Fibroblast of skin of scalp (primary cell): ENCODE measurements at regions not wholly inside any gene's neighbourhood (a gene's known extent, or its start where the extent isn't known, plus 50 kb on each side); places are given as distances from the start of the nearest gene placed in this dataset.

Experiments used
- DNase-seq: peaks from one replicate; pipeline ENCODE4 v3.0.0-alpha.2; 2013

- DNase-seq, result peak; percentile 89
These were observed 95.7 kb upstream of the PALS2 start for GRCh38 chr7:24477398-24478136.

GRCh38 chr7:24478137-24478655 is 95.1 kb upstream of the PALS2 start:
- no peak for DNase-seq

DNA sequence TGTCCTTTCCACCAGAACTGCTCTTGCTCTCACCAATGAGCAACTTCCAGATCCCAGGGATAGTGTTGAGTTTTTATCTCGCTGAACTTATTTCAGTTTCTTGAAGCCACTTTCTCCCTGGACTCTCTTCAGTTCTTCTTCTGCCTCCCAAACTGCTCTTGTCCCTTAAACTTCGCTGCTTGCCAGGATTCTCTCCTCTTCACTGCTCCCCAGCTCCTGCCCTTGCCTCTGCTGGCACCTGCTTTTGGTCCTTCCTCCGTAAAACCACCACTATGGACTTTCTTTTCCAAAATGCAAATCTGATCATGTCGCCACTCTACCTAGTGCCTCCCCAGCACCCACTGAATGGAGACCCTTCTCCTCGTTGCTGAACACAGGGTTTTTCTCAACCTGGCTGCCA is 92.8 kb upstream of the PALS2 start:
- no peak for DNase-seq

DNA sequence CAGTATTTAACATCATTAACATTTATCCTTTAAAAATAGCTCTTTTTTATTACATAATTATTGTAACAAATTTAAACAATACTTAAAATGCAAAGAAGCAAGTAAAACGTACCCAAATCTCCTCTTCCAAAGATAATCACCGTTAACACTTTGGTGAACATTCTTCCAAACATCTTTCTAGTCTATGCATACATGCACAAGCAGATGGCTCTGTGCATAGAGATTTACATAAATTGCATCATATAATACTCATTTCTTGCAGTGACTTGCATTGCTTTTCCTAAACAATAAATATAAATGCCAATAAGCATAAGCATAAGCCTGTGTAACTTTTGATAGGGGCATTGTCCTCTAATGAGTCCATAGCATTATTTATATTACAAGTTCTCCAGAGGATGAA is 89.4 kb upstream of the PALS2 start:
- no peak for DNase-seq

DNA sequence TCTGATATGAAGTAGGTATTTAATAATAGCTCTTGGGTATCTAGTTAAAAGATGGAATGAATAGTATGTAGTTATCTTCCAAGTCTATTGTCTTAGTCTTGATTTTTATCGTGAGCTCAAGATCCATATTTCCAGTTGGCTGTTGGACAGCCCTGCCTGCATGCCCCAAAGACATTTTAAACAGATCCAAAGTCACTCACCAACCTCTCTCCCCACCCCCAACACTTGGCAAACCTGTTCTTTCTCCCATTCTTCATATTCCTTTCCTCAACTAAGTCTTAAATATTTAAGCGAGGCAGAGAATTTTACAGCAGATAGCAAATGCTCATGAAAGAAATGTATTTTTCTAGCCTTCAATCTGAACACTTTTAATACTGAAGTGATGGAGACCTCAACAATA is 80.7 kb upstream of the PALS2 start:
- no peak for DNase-seq

DNA sequence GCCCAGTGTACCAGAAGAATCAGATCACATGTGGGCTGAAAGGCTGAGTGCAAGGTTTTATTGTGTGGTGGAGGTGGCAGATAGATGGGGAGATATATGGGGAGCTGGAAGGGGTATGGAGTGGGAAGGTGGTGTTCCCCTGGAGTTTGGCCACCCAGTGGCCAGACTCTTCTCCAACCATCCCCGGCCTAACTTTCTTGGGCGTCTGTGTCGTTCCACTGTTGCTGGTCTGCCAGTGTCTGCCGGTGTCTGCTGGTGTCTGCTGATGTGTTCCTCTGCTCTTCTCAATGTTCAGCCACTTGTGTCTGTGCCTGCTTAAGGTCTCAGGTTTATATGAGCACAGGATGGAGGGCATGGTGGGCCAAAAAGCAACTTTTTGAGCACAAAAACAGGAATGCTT is 78.4 kb upstream of the PALS2 start:
- no peak for DNase-seq

- DNase-seq, result peak; percentile 56
These were observed 77.2 kb upstream of the PALS2 start for GRCh38 chr7:24496036-24496435.

DNA sequence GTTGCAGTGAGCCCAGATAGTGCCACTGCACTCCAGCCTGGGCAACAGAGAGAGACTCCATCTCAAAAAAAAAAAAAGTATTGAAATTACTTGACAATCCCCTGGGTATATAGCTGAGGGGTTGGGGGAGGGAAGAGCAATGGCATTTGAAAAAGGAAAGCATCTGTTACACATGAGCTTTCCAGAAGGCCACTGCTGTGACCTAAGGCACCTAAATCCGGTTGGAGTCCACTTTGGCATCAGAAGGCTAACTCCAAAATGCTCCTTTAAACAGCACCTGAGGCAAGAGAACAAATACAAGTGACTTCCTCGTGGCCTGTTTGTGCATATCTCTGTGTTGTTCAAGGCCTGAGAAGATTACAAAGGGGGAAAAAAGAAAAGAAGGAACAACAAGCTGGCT is 74.8 kb upstream of the PALS2 start:
- DNase-seq, result no peak

- DNase-seq, result no peak
These were observed 73.4 kb upstream of the PALS2 start for GRCh38 chr7:24499871-24500270.

DNA sequence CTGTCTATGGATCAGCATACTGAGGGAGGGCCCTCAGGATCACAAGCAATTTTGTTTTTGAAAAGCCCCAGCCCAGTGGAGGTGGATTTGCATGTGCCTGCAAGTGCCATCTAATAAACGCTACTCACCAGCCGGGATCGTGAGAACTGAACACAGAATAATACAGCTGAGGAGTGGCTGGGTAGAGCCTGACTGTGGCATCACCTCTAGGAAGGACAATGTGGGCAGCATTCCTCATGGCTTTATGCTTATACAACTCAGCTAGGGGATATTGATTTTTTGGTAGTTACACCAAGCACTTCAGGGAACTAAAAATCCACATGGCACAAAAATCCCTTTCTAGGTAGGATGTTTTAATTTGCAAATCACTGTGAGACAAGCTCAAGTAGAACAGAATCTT is 72.7 kb upstream of the PALS2 start:
- DNase-seq, result no peak

- DNase-seq, result no peak
These were observed 72.2 kb upstream of the PALS2 start for GRCh38 chr7:24501009-24501408.

DNA sequence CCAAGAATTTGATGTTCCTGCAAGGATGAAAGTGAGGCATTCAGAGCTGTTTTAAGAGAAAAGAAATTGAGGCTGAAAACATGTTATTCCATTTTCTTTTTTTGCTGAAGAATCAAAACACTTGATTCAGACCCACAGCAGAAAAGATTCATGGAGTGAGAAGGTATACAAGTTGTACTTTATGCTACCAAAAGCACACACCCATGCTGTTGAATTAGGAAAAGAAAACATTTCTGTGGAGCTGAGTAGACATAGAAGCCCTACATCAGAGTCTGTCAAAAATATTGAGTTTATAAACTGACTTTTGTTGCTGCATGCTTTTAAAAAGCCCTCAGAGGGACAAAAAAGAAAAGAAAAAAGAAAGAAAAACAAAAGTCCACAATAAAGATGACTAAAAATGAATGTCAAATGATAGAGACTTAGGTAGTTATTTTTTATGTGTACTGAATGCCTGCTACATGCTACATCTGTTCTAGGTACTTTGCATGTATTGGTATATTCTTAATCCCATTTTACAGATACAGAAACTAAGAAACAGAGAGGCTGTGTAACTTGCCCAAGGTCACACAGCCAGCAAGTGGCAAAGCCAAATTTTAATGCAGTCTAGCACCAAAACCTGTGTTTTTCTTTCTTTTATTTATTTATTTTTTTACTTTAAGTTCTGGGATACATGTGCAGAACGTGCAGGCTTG is 71.7 kb upstream of the PALS2 start:
- no peak for DNase-seq

DNA sequence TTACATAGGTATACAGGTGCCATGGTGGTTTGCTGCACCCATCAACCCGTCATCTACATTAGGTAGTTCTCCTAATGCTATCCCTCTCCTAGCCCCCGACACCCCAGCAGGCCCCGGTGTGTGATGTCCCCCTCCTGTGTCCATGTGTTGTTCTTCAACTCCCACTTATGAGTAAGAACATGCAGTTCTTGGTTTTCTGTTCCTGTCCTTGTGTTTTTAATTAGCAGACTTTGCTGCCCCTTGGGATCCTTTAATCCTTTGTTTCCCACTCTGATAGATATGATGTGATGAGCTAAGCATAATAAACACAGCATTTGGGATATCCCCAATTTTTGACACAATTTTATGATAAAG is 71.1 kb upstream of the PALS2 start:
- no peak for DNase-seq

- no peak for DNase-seq
These were observed 69.7 kb upstream of the PALS2 start for GRCh38 chr7:24503506-24503905.

DNA sequence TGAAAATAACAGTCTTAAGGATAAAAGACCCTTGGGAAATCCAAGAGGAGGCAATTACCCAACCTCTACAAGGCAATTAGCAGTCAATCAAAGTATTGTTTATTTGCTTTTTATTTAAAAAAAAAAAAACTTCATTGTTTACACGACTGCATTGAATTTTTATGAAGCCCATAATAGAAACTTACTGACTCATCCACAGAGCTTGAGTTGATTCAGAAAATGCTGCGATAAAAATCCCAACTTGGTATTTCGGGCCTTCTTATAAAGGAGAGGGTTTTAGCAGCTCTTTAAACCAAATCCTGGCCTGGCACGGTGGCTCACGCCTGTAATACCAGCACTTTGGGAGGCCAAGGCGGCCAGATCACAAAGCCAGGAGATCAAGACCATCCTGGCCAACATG is 69.2 kb upstream of the PALS2 start:
- no peak for DNase-seq

- no peak for DNase-seq
These were observed 68.4 kb upstream of the PALS2 start for GRCh38 chr7:24504836-24505235.

DNA sequence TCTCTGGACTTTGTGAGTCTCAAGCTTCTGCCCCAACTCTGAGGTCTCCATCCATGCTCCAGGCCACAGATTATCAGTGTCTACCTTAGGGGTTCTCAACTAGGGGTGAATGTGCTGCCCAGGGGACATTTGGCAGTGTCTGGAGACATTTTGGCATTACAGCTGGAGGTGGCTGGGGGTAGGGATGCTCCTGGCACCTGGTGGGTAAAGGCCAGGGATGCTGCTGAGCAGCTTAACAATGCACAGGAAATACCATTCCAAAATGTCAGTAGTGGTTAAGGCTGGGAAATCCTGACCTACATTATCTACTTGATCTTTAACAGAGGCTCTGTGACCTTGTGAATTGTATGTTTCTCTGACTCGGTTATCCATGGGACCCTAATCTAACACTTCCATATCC is 67.3 kb upstream of the PALS2 start:
- DNase-seq, result no peak

- no peak for DNase-seq
These were observed 64.9 kb upstream of the PALS2 start for GRCh38 chr7:24508316-24508715.

DNA sequence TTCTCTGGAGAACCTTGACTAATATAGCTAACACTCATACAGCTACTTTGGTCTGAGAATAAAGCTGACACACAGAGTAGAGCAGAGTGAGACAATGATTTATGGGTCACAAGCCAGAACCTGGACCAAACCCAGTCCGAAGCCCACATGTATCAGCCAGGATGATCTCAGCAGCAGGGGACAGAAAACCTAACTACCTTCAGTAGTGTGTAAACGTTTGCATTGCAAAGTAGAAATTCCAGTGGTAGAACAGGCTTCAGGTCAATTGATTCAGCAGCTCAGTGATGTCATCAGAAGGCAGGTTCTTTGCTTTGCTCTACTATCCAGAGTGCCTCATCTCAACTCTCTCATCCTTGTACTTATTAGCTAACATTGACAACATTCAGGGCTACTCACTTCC is 62.5 kb upstream of the PALS2 start:
- DNase-seq, result no peak

- DNase-seq, result no peak
These were observed 56.1 kb upstream of the PALS2 start for GRCh38 chr7:24517166-24517565.

DNA sequence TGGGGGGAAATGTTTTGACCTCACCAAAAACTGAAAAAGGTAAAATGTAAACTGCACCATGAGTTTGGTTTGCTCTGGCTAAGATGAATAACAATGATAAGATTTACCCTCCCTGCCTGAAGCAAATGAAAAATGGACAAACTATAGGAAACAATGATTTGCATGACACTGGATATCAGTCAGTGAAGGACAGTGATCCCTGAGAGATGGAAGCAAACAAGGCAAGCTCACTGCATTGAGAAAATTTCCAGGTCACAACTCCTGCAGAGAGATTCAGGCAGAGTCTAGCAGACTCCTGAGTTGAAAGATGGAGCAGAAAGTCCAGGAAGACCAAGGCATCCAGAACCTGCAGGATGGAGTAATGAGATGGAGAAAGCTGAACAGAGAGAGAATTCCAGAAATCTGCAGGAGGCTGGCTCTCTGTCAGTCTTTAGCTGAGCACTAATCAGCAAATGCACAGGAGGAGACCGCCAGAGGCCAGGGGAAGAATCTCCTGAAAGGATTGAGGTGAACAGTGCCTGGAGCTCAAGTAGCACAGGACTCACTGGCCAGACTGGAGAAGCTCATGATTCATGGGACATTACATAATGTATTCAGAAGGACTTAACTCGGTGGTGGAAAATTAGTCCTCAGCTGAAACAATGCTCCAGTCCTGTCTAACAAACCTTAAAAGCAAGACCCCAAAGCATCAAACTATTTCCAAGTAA is 51.2 kb upstream of the PALS2 start:
- DNase-seq, result no peak
